SK-N-SH (cell line): ENCODE measurements at regions not wholly inside any gene's neighbourhood (a gene's known extent, or its start where the extent isn't known, plus 50 kb on each side); places are given as distances from the start of the nearest gene placed in this dataset.

ENCODE experiments used
- CTCF ChIA-PET: fragments of 300-600, 350-600 bp; formaldehyde crosslinking; extraction: SDS; loops from one replicate; lab custom pipeline; 2021; lab: Yijun Ruan, JAX
- POLR2A ChIA-PET: fragments of 350-600 bp; sonication (Branson Sonifier 250); formaldehyde crosslinking; extraction: SDS; loops from one replicate; lab custom pipeline; 2020; ENCODE audit warnings: antibody characterized with exemption, inconsistent platforms; lab: Yijun Ruan, JAX
- DNase-seq: peaks from one replicate; pipeline ENCODE4 v3.0.0; 2012
- H2AFZ ChIP-seq: fragments of 200-600 bp; sonication (generic); 2 replicates; pipeline ENCODE4 v1.8.1; 2016; ENCODE audit warnings: antibody characterized with exemption, mild to moderate bottlenecking, low read depth
- H3F3A ChIP-seq: fragments of 200-600 bp; sonication (generic); replicated peaks from 2 replicates; pipeline ENCODE3; 2016; ENCODE audit warnings: antibody characterized with exemption, mild to moderate bottlenecking; ENCODE audit not compliant: insufficient read depth
- H3K27ac ChIP-seq, 2 experiments: fragments of 200-500 bp in 1 of 2; fragments of 200-600 bp in 1 of 2; sonication (Bioruptor generic) in 1 of 2; sonication (generic), shearing (Covaris generic) in 1 of 2; 2 replicates each; pipeline versions ENCODE4 v1.5.1 to v1.6.1; 2014 to 2016; ENCODE audit warnings: low read depth in 2 of 2, inconsistent platforms in 1 of 2, low read length in 1 of 2, mild to moderate bottlenecking in 1 of 2, mixed read lengths in 1 of 2
- H3K27me3 ChIP-seq: fragments of 200-600 bp; sonication (generic), shearing (Covaris generic); 2 replicates; pipeline ENCODE4 v1.6.1; 2016; ENCODE audit warnings: mixed run types; ENCODE audit not compliant: insufficient read depth
- H3K36me3 ChIP-seq, 2 experiments: fragments of 200-500 bp in 1 of 2; fragments of 200-600 bp in 1 of 2; sonication (Bioruptor generic) in 1 of 2; sonication (generic) in 1 of 2; replicated peaks in 1 of 2; 2 replicates each; pipeline versions ENCODE3 to v1.5.1; 2014 to 2016; ENCODE audit warnings: low read length in 1 of 2, mild to moderate bottlenecking in 1 of 2; ENCODE audit not compliant: insufficient read depth in 2 of 2, control insufficient read depth in 1 of 2
- H3K4me1 ChIP-seq, 2 experiments: fragments of 200-500 bp in 1 of 2; fragments of 200-600 bp in 1 of 2; sonication (Bioruptor generic) in 1 of 2; sonication (generic), shearing (Covaris generic) in 1 of 2; 2 replicates each; pipeline versions ENCODE4 v1.5.1 to v1.6.1; 2014 to 2016; ENCODE audit warnings: low read depth in 1 of 2, low read length in 1 of 2, mixed run types in 1 of 2; ENCODE audit not compliant: insufficient read depth in 2 of 2, control insufficient read depth in 1 of 2
- H3K4me2 ChIP-seq: fragments of 200-600 bp; sonication (generic), shearing (Covaris generic); 2 replicates; pipeline ENCODE4 v1.6.1; 2017; ENCODE audit warnings: mixed run types
- H3K4me3 ChIP-seq, 2 experiments: fragments of 200-500 bp in 1 of 2; fragments of 200-600 bp in 1 of 2; sonication (Bioruptor generic) in 1 of 2; sonication (generic), shearing (Covaris generic) in 1 of 2; 2 replicates each; pipeline versions ENCODE4 v1.5.1 to v1.8.1; 2014 to 2016; ENCODE audit warnings: low read depth in 2 of 2, inconsistent platforms in 1 of 2, low read length in 1 of 2, mild to moderate bottlenecking in 1 of 2, mixed read lengths in 1 of 2, moderate library complexity in 1 of 2
- H3K79me2 ChIP-seq: fragments of 200-600 bp; sonication (generic); 2 replicates; pipeline ENCODE4 v1.8.1; 2017; ENCODE audit warnings: mild to moderate bottlenecking; ENCODE audit not compliant: insufficient read depth
- H3K9ac ChIP-seq: fragments of 200-600 bp; sonication (generic); 2 replicates; pipeline ENCODE4 v1.6.1; 2017; ENCODE audit warnings: mixed run types
- H3K9me2 ChIP-seq: fragments of 200-600 bp; sonication (generic); 2 replicates; pipeline ENCODE4 v1.6.1; 2017; ENCODE audit warnings: mixed run types
- H3K9me3 ChIP-seq: fragments of 200-600 bp; sonication (generic); 2 replicates; pipeline ENCODE4 v1.6.1; 2017; ENCODE audit warnings: mixed run types, mild to moderate bottlenecking, moderate library complexity
- H4K20me1 ChIP-seq: fragments of 200-600 bp; sonication (generic); 2 replicates; pipeline ENCODE4 v1.6.1; 2017; ENCODE audit warnings: mild to moderate bottlenecking, mixed run types; ENCODE audit not compliant: insufficient read depth
- CHD2 ChIP-seq: fragments of 150-350 bp; IDR thresholded peaks from 2 replicates; pipeline ENCODE4 v1.6.1; 2018; ENCODE audit warnings: low read length; ENCODE audit not compliant: partially characterized antibody
- EZH2phosphoT487 ChIP-seq: fragments of 200-600 bp; sonication (generic); IDR thresholded peaks from 2 replicates; pipeline ENCODE4 v1.6.1; 2017; ENCODE audit warnings: low read depth, mixed run types, mild to moderate bottlenecking, antibody characterized with exemption, moderate library complexity, borderline replicate concordance
- FOXJ3 ChIP-seq: sonication (generic); formaldehyde crosslinking; IDR thresholded peaks from 2 replicates; pipeline ENCODE4 v1.5.1; 2020; ENCODE audit warnings: mild to moderate bottlenecking, missing genetic modification reagents
- FOXM1 ChIP-seq: IDR thresholded peaks from 2 replicates; pipeline ENCODE4 v1.4.0; 2012; ENCODE audit warnings: low read depth, mild to moderate bottlenecking
- GABPA ChIP-seq: IDR thresholded peaks from 2 replicates; pipeline ENCODE4 v1.4.0; 2012; ENCODE audit warnings: low read depth, mild to moderate bottlenecking
- JUND ChIP-seq: IDR thresholded peaks from 2 replicates; pipeline ENCODE4 v1.4.0; 2012
- MEF2A ChIP-seq: IDR thresholded peaks from 2 replicates; pipeline ENCODE4 v1.4.0; 2012; ENCODE audit warnings: low read depth, borderline replicate concordance
- MXI1 ChIP-seq: IDR thresholded peaks from 2 replicates; pipeline ENCODE4 v1.6.1; 2012; ENCODE audit warnings: mild to moderate bottlenecking, low read depth, low read length, improper control_type of control experiment
- RAD21 ChIP-seq: IDR thresholded peaks from 2 replicates; pipeline ENCODE4 v1.6.1; 2012; ENCODE audit warnings: mild to moderate bottlenecking, low read length
- RXRA ChIP-seq: IDR thresholded peaks from 2 replicates; pipeline ENCODE4 v1.4.0; 2012; ENCODE audit warnings: low read depth, mild to moderate bottlenecking, borderline replicate concordance
- SIN3A ChIP-seq: IDR thresholded peaks from 2 replicates; pipeline ENCODE4 v1.6.1; 2012; ENCODE audit warnings: low read depth, mild to moderate bottlenecking, low read length, moderate library complexity, borderline replicate concordance
- TAF1 ChIP-seq: IDR thresholded peaks from 2 replicates; pipeline ENCODE4 v1.6.1; 2012; ENCODE audit warnings: low read depth, mild to moderate bottlenecking, low read length, moderate library complexity, borderline replicate concordance
- YY1 ChIP-seq: IDR thresholded peaks from 2 replicates; pipeline ENCODE4 v1.4.0; 2012; ENCODE audit warnings: low read depth, mild to moderate bottlenecking
- WGBS: methylation state at CpG from one replicate; pipeline ENCODE4 v1.1.6; 2017; ENCODE audit warnings: low lambda C conversion rate; 5-methylcytosine and 5-hydroxymethylcytosine counted together
- TF ChIP-seq, protein P1 (sequence below): IDR thresholded peaks from 2 replicates; pipeline ENCODE4 v1.6.1; 2012; ENCODE audit warnings: mild to moderate bottlenecking, low read depth, low read length, moderate library complexity
- TF ChIP-seq, protein P2 (sequence below): IDR thresholded peaks from 2 replicates; pipeline ENCODE4 v1.4.0; 2012; ENCODE audit warnings: low read depth, borderline replicate concordance
- TF ChIP-seq, protein P3 (sequence below): IDR thresholded peaks from 2 replicates; pipeline ENCODE4 v1.4.0; 2012; ENCODE audit warnings: low read depth
- TF ChIP-seq, protein P4 (sequence below): fragments of 150-350 bp; IDR thresholded peaks from 2 replicates; pipeline ENCODE4 v1.6.1; 2016; ENCODE audit warnings: mild to moderate bottlenecking, low read depth, low read length
- TF ChIP-seq, protein P5 (sequence below): IDR thresholded peaks from 2 replicates; pipeline ENCODE4; 2012
- TF ChIP-seq, protein P6 (sequence below): fragments of 150-350 bp; IDR thresholded peaks from 2 replicates; pipeline ENCODE4 v1.6.1; 2017; ENCODE audit warnings: antibody characterized with exemption, low read length, low read depth, borderline replicate concordance

DNA sequence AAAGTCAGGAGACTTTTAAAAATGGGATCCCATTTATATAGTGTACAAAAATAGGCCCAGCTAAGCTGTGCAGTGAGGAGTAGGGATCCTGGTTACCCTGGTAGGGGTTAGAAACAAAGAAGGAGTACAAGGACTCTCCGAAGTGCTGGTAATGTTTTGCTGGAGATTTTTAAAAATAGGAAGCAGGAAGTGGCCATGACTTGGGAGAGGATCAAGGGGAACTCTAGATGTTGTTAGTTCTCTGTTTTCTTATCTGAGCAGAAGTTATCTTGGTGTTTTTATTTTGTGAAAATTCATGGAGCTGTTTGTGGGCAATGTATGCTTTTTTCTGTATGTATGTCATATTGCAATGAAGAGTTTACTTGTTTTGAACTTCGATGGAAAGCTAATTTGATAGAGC, 373.9 kb downstream of the SFMBT2 start:
- Histone ChIP-seq H3K4me1 (no peaks in the 10 kb centered on the region), H3K36me3 (no peaks in the 10 kb centered on the region), H3K27me3 (no peaks in the 10 kb centered on the region), H3K4me2 (no peak overlapping the region), H3K27ac (no peak overlapping the region), H2AFZ (no peak overlapping the region), H3K9me3 (no peaks in the 10 kb centered on the region), H4K20me1 (no peaks in the 10 kb centered on the region), H3K4me3 (no peak overlapping the region), H3K9ac (no peak overlapping the region), H3K9me2 (no peaks in the 10 kb centered on the region), H3F3A (no peaks in the 10 kb centered on the region), H3K79me2 (no peaks in the 10 kb centered on the region)
- POLR2A ChIA-PET = no interaction called here
- CTCF ChIA-PET = no interaction called here
- no peak for DNase-seq
- TF ChIP-seq EZH2phosphoT487 = no peak
- TF ChIP-seq YY1 = no peak
- no peak for TF ChIP-seq MXI1
- WGBS = 20% methylated on average over 2 of the region's 2 CpGs

DNA sequence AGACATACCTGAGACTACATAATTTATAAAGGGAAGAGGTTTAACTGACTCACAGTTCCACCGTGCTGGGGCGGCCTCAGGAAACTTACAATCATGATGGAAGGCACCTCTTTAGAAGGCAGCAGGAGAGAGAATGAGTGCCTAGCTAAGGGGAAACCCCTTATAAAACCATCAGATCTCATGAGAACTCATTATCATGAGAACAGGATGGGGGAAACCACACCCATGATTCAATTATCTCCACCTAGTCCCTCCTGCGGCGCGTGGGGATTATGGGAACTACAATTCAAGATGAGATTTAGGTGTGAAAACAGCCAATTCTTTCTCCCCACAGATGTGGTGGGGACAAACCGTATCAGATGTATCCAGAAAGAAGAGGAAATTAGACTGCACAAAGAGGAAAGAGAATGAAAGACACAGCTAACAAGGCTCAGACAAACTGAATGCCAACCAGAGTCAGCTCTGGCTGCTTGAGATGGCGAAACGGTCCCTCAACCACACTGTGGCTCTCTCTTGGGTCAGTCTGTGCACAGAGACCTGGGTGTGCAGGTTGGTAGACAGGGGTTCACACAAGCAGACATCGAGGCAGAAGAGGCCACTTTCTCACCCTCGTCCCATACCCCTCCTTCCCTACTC, 375.6 kb downstream of the SFMBT2 start:
- Histone ChIP-seq H3F3A (no peaks in the 10 kb centered on the region), H3K4me2 (no peak overlapping the region), H4K20me1 (no peaks in the 10 kb centered on the region), H3K4me3 (no peak overlapping the region), H2AFZ (no peak overlapping the region), H3K9ac (no peak overlapping the region), H3K36me3 (no peaks in the 10 kb centered on the region), H3K9me2 (no peaks in the 10 kb centered on the region), H3K27ac (no peak overlapping the region), H3K27me3 (no peaks in the 10 kb centered on the region), H3K4me1 (no peaks in the 10 kb centered on the region), H3K9me3 (no peaks in the 10 kb centered on the region), H3K79me2 (no peaks in the 10 kb centered on the region)
- DNase-seq = no peak
- 48% methylated on average over 8 of the region's 10 CpGs for WGBS
- ChIA-PET CTCF (interaction anchor here (1.1 kb wide), 1 partner anchor 36 kb away, joined by 3 read pairs; no protein-coding TSS in a partner anchor), POLR2A (no interaction called here)
- TF ChIP-seq CHD2 (no peak), JUND (no peak), GABPA (no peak), RAD21 (no peak), FOXJ3 (CRISPR knock-in tag) (no peak), FOXM1 (no peak), MXI1 (no peak), TAF1 (no peak), SIN3A (no peak), MEF2A (no peak), RXRA (no peak)
- TF ChIP-seq, protein P1, sequence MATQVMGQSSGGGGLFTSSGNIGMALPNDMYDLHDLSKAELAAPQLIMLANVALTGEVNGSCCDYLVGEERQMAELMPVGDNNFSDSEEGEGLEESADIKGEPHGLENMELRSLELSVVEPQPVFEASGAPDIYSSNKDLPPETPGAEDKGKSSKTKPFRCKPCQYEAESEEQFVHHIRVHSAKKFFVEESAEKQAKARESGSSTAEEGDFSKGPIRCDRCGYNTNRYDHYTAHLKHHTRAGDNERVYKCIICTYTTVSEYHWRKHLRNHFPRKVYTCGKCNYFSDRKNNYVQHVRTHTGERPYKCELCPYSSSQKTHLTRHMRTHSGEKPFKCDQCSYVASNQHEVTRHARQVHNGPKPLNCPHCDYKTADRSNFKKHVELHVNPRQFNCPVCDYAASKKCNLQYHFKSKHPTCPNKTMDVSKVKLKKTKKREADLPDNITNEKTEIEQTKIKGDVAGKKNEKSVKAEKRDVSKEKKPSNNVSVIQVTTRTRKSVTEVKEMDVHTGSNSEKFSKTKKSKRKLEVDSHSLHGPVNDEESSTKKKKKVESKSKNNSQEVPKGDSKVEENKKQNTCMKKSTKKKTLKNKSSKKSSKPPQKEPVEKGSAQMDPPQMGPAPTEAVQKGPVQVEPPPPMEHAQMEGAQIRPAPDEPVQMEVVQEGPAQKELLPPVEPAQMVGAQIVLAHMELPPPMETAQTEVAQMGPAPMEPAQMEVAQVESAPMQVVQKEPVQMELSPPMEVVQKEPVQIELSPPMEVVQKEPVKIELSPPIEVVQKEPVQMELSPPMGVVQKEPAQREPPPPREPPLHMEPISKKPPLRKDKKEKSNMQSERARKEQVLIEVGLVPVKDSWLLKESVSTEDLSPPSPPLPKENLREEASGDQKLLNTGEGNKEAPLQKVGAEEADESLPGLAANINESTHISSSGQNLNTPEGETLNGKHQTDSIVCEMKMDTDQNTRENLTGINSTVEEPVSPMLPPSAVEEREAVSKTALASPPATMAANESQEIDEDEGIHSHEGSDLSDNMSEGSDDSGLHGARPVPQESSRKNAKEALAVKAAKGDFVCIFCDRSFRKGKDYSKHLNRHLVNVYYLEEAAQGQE = no peak
- TF ChIP-seq, protein P2, sequence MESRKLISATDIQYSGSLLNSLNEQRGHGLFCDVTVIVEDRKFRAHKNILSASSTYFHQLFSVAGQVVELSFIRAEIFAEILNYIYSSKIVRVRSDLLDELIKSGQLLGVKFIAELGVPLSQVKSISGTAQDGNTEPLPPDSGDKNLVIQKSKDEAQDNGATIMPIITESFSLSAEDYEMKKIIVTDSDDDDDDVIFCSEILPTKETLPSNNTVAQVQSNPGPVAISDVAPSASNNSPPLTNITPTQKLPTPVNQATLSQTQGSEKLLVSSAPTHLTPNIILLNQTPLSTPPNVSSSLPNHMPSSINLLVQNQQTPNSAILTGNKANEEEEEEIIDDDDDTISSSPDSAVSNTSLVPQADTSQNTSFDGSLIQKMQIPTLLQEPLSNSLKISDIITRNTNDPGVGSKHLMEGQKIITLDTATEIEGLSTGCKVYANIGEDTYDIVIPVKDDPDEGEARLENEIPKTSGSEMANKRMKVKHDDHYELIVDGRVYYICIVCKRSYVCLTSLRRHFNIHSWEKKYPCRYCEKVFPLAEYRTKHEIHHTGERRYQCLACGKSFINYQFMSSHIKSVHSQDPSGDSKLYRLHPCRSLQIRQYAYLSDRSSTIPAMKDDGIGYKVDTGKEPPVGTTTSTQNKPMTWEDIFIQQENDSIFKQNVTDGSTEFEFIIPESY = no peak
- TF ChIP-seq, protein P3, sequence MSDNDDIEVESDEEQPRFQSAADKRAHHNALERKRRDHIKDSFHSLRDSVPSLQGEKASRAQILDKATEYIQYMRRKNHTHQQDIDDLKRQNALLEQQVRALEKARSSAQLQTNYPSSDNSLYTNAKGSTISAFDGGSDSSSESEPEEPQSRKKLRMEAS = no peak
- TF ChIP-seq, protein P4, sequence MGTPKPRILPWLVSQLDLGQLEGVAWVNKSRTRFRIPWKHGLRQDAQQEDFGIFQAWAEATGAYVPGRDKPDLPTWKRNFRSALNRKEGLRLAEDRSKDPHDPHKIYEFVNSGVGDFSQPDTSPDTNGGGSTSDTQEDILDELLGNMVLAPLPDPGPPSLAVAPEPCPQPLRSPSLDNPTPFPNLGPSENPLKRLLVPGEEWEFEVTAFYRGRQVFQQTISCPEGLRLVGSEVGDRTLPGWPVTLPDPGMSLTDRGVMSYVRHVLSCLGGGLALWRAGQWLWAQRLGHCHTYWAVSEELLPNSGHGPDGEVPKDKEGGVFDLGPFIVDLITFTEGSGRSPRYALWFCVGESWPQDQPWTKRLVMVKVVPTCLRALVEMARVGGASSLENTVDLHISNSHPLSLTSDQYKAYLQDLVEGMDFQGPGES = no peak
- TF ChIP-seq, protein P5, sequence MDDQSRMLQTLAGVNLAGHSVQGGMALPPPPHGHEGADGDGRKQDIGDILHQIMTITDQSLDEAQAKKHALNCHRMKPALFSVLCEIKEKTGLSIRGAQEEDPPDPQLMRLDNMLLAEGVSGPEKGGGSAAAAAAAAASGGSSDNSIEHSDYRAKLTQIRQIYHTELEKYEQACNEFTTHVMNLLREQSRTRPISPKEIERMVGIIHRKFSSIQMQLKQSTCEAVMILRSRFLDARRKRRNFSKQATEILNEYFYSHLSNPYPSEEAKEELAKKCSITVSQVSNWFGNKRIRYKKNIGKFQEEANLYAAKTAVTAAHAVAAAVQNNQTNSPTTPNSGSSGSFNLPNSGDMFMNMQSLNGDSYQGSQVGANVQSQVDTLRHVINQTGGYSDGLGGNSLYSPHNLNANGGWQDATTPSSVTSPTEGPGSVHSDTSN = no peak
- TF ChIP-seq, protein P6, sequence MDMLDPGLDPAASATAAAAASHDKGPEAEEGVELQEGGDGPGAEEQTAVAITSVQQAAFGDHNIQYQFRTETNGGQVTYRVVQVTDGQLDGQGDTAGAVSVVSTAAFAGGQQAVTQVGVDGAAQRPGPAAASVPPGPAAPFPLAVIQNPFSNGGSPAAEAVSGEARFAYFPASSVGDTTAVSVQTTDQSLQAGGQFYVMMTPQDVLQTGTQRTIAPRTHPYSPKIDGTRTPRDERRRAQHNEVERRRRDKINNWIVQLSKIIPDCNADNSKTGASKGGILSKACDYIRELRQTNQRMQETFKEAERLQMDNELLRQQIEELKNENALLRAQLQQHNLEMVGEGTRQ = no peak
